Epithelial cell of prostate (primary cell): ENCODE measurements at regions not wholly inside any gene's neighbourhood (a gene's known extent, or its start where the extent isn't known, plus 50 kb on each side); places are given as distances from the start of the nearest gene placed in this dataset.
A peak's percentile ranks its signal among the peaks of the same experiment; 100 is the strongest.
"Not testable (repeated sequence)": the region's sequence is repeated elsewhere in the genome, so short reads cannot be mapped to it uniquely, and the experiment has no call there.

Experiments
- DNase-seq: peaks from one replicate; pipeline ENCODE4 v3.0.0-alpha.2; 2011; ENCODE audit warnings: low read depth, low spot score
- H3K27ac ChIP-seq: fragments of 450-650 bp; 2 replicates; pipeline ENCODE4 v1.5.1; 2017; ENCODE audit warnings: mild to moderate bottlenecking

- no peak overlapping the region for H3K27ac ChIP-seq
- no peak for DNase-seq
Observed at GRCh38 chr5:54885636-54886035, 99.8 kb downstream of the ESM1 start.

DNA sequence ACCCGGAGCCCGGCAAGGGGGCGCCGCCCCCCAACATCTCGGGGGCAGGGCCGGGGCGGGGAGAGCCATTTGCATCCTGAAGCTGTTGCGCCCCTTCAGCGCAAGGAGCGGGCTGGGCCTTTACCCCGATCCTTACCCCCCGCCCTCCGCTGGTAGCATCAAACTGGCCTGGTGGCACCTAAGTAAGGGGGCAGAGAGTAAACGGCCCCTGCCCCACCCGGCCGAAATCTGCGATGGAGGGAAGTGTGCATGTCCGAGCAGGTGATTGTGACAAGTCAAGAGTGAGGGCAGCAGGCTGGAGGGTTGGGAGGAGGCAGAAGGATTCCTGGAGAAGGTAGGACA, 101.2 kb downstream of the ESM1 start:
- no peak overlapping the region for H3K27ac ChIP-seq
- no peak for DNase-seq

- no peak overlapping the region for H3K27ac ChIP-seq
- DNase-seq = no peak
Observed at GRCh38 chr5:54883374-54884194, 101.8 kb downstream of the ESM1 start.

DNA sequence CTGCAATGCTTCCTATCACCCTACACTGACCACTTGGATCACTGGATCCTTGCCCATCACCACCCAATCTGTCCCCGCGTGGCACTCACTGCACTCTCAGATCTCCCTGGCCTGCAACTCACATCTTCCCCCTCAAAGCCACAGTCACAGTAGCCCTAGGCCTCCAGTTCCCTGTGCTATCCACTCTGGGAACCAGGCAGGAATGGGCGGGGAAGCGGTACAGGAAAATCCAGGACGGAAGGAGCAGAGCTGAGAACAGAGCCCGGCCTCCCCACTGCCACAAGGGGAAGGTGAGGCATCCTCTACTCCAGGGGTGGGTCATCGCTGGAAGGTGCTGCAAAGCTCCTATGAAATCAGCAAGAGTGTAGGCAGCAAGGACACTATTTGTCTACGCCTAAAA, 102.6 kb downstream of the ESM1 start:
- H3K27ac ChIP-seq = peak overlapping the region; percentile 69
- no peak for DNase-seq

GRCh38 chr5:54882101-54882500, 103.3 kb downstream of the ESM1 start:
- peak overlapping the region; percentile 69 for H3K27ac ChIP-seq
- no peak for DNase-seq

DNA sequence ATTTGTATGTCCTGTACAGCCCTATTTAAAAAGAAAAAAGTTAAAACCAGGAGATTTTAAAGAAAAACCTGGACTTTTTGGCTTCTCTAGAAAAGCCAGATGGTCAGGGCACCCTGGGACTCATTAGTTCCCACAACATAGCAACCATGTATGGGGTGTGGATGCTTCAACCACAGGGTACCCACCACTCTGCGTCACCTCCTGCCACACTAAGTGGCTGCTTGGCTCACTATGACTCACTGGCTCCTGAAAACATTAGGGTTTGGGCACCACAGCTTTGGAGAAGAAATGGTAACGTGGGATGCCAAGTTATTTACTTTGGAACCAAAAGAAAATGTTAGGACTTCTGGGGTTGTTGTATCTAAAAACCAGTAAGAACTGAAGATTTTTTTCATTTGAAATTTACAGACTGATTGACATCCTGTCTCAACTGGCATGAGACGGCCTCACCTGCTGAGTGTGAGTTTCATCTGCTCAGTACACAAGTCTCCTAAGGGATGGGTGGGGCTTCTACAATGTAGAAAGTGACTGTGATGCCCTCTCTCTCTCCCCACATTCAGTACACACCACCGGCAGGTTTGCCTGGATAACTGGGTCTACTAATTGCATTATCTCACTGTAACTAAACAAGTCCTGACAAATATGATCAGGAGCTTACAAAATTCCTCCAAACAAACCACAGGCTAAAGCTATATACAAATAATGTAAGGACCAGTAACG, 103.9 kb downstream of the ESM1 start:
- DNase-seq = peak; percentile 83
- H3K27ac ChIP-seq = peak overlapping the region; percentile 69

GRCh38 chr5:54876976-54877375, 108.4 kb downstream of the ESM1 start:
- DNase-seq = no peak
- H3K27ac ChIP-seq = no peak overlapping the region

- no peak for DNase-seq
- no peak overlapping the region for H3K27ac ChIP-seq
Observed at GRCh38 chr5:54876556-54876955, 108.8 kb downstream of the ESM1 start.

- DNase-seq = no peak
- H3K27ac ChIP-seq = no peak overlapping the region
Observed at GRCh38 chr5:54874337-54875021, 110.9 kb downstream of the ESM1 start.

- no peak for DNase-seq
- no peak overlapping the region for H3K27ac ChIP-seq
Observed at GRCh38 chr5:54873691-54874090, 111.7 kb downstream of the ESM1 start.

- DNase-seq = no peak
- H3K27ac ChIP-seq = no peak overlapping the region
Observed at GRCh38 chr5:54872810-54873209, 112.6 kb downstream of the ESM1 start.

DNA sequence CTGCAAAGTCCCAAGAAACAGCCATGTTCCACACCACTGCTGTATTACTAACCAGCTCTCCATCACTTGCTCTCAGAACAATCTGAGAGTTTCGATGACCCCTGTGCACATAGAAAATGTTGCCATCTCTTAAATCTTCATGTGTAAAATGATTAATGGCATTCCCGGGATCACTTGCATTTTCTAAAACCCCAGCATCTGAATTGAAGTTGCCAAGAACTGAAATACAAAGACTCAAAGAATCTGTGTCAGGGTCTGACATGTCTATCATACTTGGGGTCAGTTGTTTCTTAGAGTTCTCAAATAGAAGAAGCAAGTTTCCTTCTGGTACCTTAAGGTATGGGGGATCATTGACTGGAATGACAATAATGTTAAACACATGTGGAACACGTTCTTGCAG, 115.1 kb downstream of the ESM1 start:
- DNase-seq = no peak

GRCh38 chr5:54869691-54870090, 115.7 kb downstream of the ESM1 start:
- no peak overlapping the region for H3K27ac ChIP-seq
- DNase-seq = no peak

More for the DNA sequence above, 115.1 kb downstream of the ESM1 start:
- H3K27ac ChIP-seq = no peak overlapping the region

GRCh38 chr5:54868511-54869483, 116.6 kb downstream of the ESM1 start:
- H3K27ac ChIP-seq = no peak overlapping the region
- DNase-seq = no peak

GRCh38 chr5:54867310-54867944, 118.0 kb downstream of the ESM1 start:
- H3K27ac ChIP-seq = no peak overlapping the region
- DNase-seq = no peak

- not testable (repeated sequence) for DNase-seq, H3K27ac ChIP-seq
Observed at GRCh38 chr5:54864911-54865515, 120.4 kb downstream of the ESM1 start.

DNA sequence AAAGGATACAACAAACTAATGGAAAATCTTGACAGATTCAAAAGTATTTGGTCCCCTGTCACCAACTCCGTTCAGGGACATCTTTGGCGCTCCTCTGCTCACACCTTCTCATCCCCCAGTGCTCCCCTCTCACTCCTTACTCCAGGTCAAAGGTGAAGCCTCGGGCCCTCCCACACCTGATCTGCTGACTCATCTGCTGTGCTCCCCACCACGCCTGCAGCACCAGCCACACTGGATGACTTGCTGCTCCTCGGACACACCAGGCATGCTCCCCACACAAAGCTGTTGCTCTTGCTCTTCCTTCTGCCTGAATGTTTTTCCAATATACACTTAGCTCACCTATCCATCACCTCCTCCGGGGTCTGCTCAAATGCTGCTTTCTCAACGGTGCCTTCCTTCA, 123.4 kb downstream of the ESM1 start:
- no peak overlapping the region for H3K27ac ChIP-seq
- no peak for DNase-seq

GRCh38 chr5:54861212-54861894, 124.0 kb downstream of the ESM1 start:
- H3K27ac ChIP-seq = no peak overlapping the region
- no peak for DNase-seq

DNA sequence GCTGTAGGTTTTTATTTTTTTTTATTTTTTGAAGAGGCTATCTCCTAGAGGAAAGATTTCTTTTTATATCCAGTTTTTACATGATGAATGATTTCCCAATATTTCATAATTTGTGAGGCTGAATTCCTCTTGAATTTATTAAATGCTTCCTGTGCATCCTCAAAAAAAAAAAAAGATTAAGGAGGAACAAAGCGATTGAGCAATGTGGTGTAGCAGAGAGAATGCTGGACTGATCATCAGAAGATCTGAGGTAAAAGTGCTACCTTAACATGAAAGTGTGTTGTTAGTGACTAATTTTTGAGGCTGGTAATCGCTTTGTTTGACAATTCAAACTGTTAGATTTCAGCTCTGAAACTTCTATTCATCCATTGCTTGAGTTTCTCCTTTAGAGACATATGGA, 125.1 kb downstream of the ESM1 start:
- no peak overlapping the region for H3K27ac ChIP-seq
- DNase-seq = no peak
